IMR-90 (cell line): ENCODE measurements at regions not wholly inside any gene's neighbourhood (a gene's known extent, or its start where the extent isn't known, plus 50 kb on each side); places are given as distances from the start of the nearest gene placed in this dataset.

Source experiments
- ATAC-seq: fragments of 200-7000 bp; cut with Tn5 transposase; 2 replicates; pipeline ENCODE4 v1.9.1; 2020; ENCODE audit warnings: low read depth, mild to moderate bottlenecking, moderate library complexity
- BruUV-seq: library from RNA; stranded (reverse); fragments of 400-500 nt; replicated peaks from 2 replicates; lab custom pipeline; 2021; lab: Mats Ljungman, UMichigan
- CTCF ChIA-PET: fragments of 300-600 bp; formaldehyde crosslinking; extraction: SDS; loops from one replicate; lab custom pipeline; 2021; ENCODE audit warnings: antibody characterized with exemption; lab: Yijun Ruan, JAX
- POLR2A ChIA-PET: fragments of 300-600 bp; sonication (Branson Sonifier 250); formaldehyde crosslinking; loops from one replicate; lab custom pipeline; 2022; ENCODE audit warnings: antibody characterized with exemption; ENCODE audit not compliant: unreplicated experiment; lab: Charles Lee
- DNase-seq: peaks from one replicate; pipeline ENCODE4 v3.0.0; 2013
- H2AFZ ChIP-seq: replicated peaks from 2 replicates; pipeline ENCODE3; 2013; ENCODE audit warnings: low read length, mild to moderate bottlenecking; ENCODE audit not compliant: poor library complexity
- H2AK5ac ChIP-seq: 2 replicates; pipeline ENCODE4 v1.6.1; 2013; ENCODE audit warnings: low read depth, low read length, inconsistent platforms
- H2AK9ac ChIP-seq: replicated peaks from 2 replicates; pipeline ENCODE3; 2013; ENCODE audit warnings: mild to moderate bottlenecking, low read depth, low read length, moderate library complexity; ENCODE audit not compliant: poor library complexity
- H2BK120ac ChIP-seq: 2 replicates; pipeline ENCODE4 v1.6.1; 2013; ENCODE audit warnings: low read depth, low read length, inconsistent platforms
- H2BK15ac ChIP-seq: 3 replicates; pipeline ENCODE4 v1.6.1; 2013; ENCODE audit warnings: low read depth, low read length, inconsistent platforms
- H2BK20ac ChIP-seq: 2 replicates; pipeline ENCODE4 v1.6.1; 2013; ENCODE audit warnings: low read depth, mild to moderate bottlenecking, inconsistent platforms, low read length, moderate library complexity
- H2BK5ac ChIP-seq: 2 replicates; pipeline ENCODE4 v1.6.1; 2013; ENCODE audit warnings: mild to moderate bottlenecking, low read depth, low read length, inconsistent platforms; ENCODE audit not compliant: poor library complexity, severe bottlenecking
- H3K14ac ChIP-seq: replicated peaks from 2 replicates; pipeline ENCODE4 v1.6.1; 2013; ENCODE audit warnings: low read depth, low read length, inconsistent platforms
- H3K18ac ChIP-seq: 2 replicates; pipeline ENCODE4 v1.6.1; 2013; ENCODE audit warnings: low read depth, low read length, control low read depth
- H3K23ac ChIP-seq: 2 replicates; pipeline ENCODE4 v1.6.1; 2013; ENCODE audit warnings: low read depth, low read length, inconsistent platforms
- H3K27ac ChIP-seq: 2 replicates; pipeline ENCODE4 v1.5.1; 2013; ENCODE audit warnings: mild to moderate bottlenecking, control low read depth, low read length; ENCODE audit not compliant: insufficient read depth
- H3K27me3 ChIP-seq: 2 replicates; pipeline ENCODE4 v1.6.1; 2013; ENCODE audit warnings: low read length; ENCODE audit not compliant: control insufficient read depth, insufficient read depth
- H3K36me3 ChIP-seq: 2 replicates; pipeline ENCODE4 v1.6.1; 2013; ENCODE audit warnings: low read length, mixed read lengths; ENCODE audit not compliant: control insufficient read depth, insufficient read depth
- H3K4ac ChIP-seq: 2 replicates; pipeline ENCODE4 v1.6.1; 2013; ENCODE audit warnings: low read depth, low read length, inconsistent platforms
- H3K4me1 ChIP-seq: 2 replicates; pipeline ENCODE4 v1.6.1; 2013; ENCODE audit warnings: low read length, mixed read lengths; ENCODE audit not compliant: control insufficient read depth, insufficient read depth
- H3K4me2 ChIP-seq: 2 replicates; pipeline ENCODE4 v1.6.1; 2013; ENCODE audit warnings: low read depth, mild to moderate bottlenecking, control low read depth, low read length, moderate library complexity
- H3K4me3 ChIP-seq: 2 replicates; pipeline ENCODE4 v1.5.1; 2013; ENCODE audit warnings: low read depth, mild to moderate bottlenecking, control low read depth, low read length, moderate library complexity; ENCODE audit not compliant: insufficient read depth
- H3K56ac ChIP-seq: 2 replicates; pipeline ENCODE4 v1.6.1; 2013; ENCODE audit warnings: low read length, inconsistent platforms; ENCODE audit not compliant: insufficient read depth; ENCODE audit errors: extremely low read depth
- H3K79me1 ChIP-seq, 2 experiments: 2 replicates each; pipeline ENCODE4 v1.6.1; 2013; ENCODE audit warnings: low read length in 2 of 2, inconsistent platforms in 1 of 2, low read depth in 1 of 2
- H3K9ac ChIP-seq: 2 replicates; pipeline ENCODE4 v1.6.1; 2013; ENCODE audit warnings: low read depth, low read length, control low read depth
- H3K9me1 ChIP-seq: 2 replicates; pipeline ENCODE4 v1.6.1; 2013; ENCODE audit warnings: low read length, inconsistent platforms; ENCODE audit not compliant: insufficient read depth
- H3K9me3 ChIP-seq: 2 replicates; pipeline ENCODE4 v1.6.1; 2013; ENCODE audit warnings: low read length; ENCODE audit not compliant: control insufficient read depth, insufficient read depth
- H4K20me1 ChIP-seq: 2 replicates; pipeline ENCODE4 v1.6.1; 2013; ENCODE audit warnings: low read length, inconsistent platforms; ENCODE audit not compliant: insufficient read depth
- H4K5ac ChIP-seq: 2 replicates; pipeline ENCODE4 v1.6.1; 2013; ENCODE audit warnings: mild to moderate bottlenecking, low read depth, low read length, control low read depth
- H4K8ac ChIP-seq, 2 experiments: 2 replicates each; pipeline ENCODE4 v1.6.1; 2013; ENCODE audit warnings: low read depth in 2 of 2, low read length in 2 of 2, control low read depth in 1 of 2, inconsistent platforms in 1 of 2
- H4K91ac ChIP-seq: 2 replicates; pipeline ENCODE4 v1.6.1; 2013; ENCODE audit warnings: low read depth, low read length, inconsistent platforms; ENCODE audit not compliant: insufficient read depth
- CEBPB ChIP-seq: IDR thresholded peaks from 2 replicates; pipeline ENCODE4 v1.6.1; 2012; ENCODE audit warnings: low read depth, low read length, improper control_type of control experiment
- FOS ChIP-seq: fragments of 150-350 bp; IDR thresholded peaks from 2 replicates; pipeline ENCODE4 v1.6.1; 2016; ENCODE audit warnings: low read depth, low read length
- MAFK ChIP-seq: IDR thresholded peaks from 2 replicates; pipeline ENCODE4 v1.6.1; 2012; ENCODE audit warnings: low read depth, low read length, improper control_type of control experiment
- MAZ ChIP-seq: IDR thresholded peaks from 2 replicates; pipeline ENCODE4 v1.6.1; 2012; ENCODE audit warnings: low read depth, mild to moderate bottlenecking, low read length, improper control_type of control experiment, moderate library complexity, borderline replicate concordance
- MXI1 ChIP-seq: IDR thresholded peaks from 2 replicates; pipeline ENCODE4 v1.6.1; 2012; ENCODE audit warnings: low read depth, mild to moderate bottlenecking, low read length, moderate library complexity, borderline replicate concordance
- NFE2L2 ChIP-seq: fragments of 150-350 bp; IDR thresholded peaks from 2 replicates; pipeline ENCODE4 v1.6.1; 2016; ENCODE audit warnings: low read depth, mild to moderate bottlenecking, low read length
- POLR2A ChIP-seq: IDR thresholded peaks from 2 replicates; pipeline ENCODE4 v1.6.1; 2012; ENCODE audit warnings: mild to moderate bottlenecking, low read depth, low read length
- RAD21 ChIP-seq: IDR thresholded peaks from 2 replicates; pipeline ENCODE4 v1.6.1; 2012; ENCODE audit warnings: low read length, improper control_type of control experiment
- RFX5 ChIP-seq: IDR thresholded peaks from 2 replicates; pipeline ENCODE4 v1.8.0; 2012; ENCODE audit warnings: low read depth, mild to moderate bottlenecking, low read length, moderate library complexity
- SMC3 ChIP-seq: fragments of 150-350 bp; IDR thresholded peaks from 2 replicates; pipeline ENCODE4 v1.6.1; 2016; ENCODE audit warnings: low read depth, mild to moderate bottlenecking, antibody characterized with exemption, low read length, moderate library complexity
- USF2 ChIP-seq: fragments of 150-350 bp; IDR thresholded peaks from 2 replicates; pipeline ENCODE4 v1.6.1; 2017; ENCODE audit warnings: mild to moderate bottlenecking, antibody characterized with exemption, low read length, low read depth
- dilution Hi-C: fragments of 300-500 bp; cut with HindIII; formaldehyde crosslinking; loops from one replicate; pipeline ENCODE4 v1.14.3; 2018; ENCODE audit warnings: low sequenced_read_pairs; ENCODE audit not compliant: unreplicated experiment
- in situ Hi-C: fragments of 300-500 bp; cut with MboI; formaldehyde crosslinking; loops from 3 replicates; pipeline ENCODE4 v1.14.3; 2019; ENCODE audit warnings: low sequenced_read_pairs, inconsistent platforms, mixed read lengths
- intact Hi-C: fragments of 100-400 bp; cut with micrococcal nuclease; formaldehyde crosslinking; loops from 2 replicates; pipeline ENCODE4 v1.10.0; 2022

- Histone ChIP-seq H3K4ac (no peak overlapping the region), H3K27ac (no peak overlapping the region), H3K23ac (no peak overlapping the region), H3K14ac (no peak overlapping the region), H2AK9ac (no peak overlapping the region), H3K56ac (no peak overlapping the region), H3K36me3 (no peaks in the 10 kb centered on the region), H3K18ac (no peak overlapping the region), H2AFZ (no peak overlapping the region), H2BK20ac (no peak overlapping the region), H3K4me2 (no peak overlapping the region), H3K27me3 (no peaks in the 10 kb centered on the region), H3K4me1 (no peaks in the 10 kb centered on the region), H2BK15ac (no peak overlapping the region), H4K5ac (no peak overlapping the region), H4K20me1 (no peaks in the 10 kb centered on the region), H3K9me1 (no peaks in the 10 kb centered on the region), H3K9me3 (no peaks in the 10 kb centered on the region), H3K79me1 (no peaks in the 10 kb centered on the region), H3K4me3 (no peak overlapping the region), H4K91ac (no peak overlapping the region), H2BK120ac (no peak overlapping the region), H2AK5ac (no peak overlapping the region), H3K9ac (no peak overlapping the region), H4K8ac (no peak overlapping the region), H2BK5ac (no peak overlapping the region)
- CTCF ChIA-PET: no interaction called here
- BruUV-seq: no TSS peak
- intact Hi-C loops (no loop called here), dilution Hi-C loops (no loop called here), in situ Hi-C loops (no loop called here)
- no peak for ATAC-seq
- no peak for DNase-seq
- POLR2A ChIA-PET: no interaction called here
- TF ChIP-seq RAD21 (no peak), MAZ (no peak), RFX5 (no peak), NFE2L2 (no peak), FOS (no peak), SMC3 (no peak), USF2 (no peak), MAFK (no peak), CEBPB (no peak), MXI1 (no peak), POLR2A (no peak)
These were observed 208.6 kb upstream of the DEPDC1 start for GRCh38 chr1:68705466-68705865.
